Osteoblast (primary cell): ENCODE measurements at regions not wholly inside any gene's neighbourhood (a gene's known extent, or its start where the extent isn't known, plus 50 kb on each side); places are given as distances from the start of the nearest gene placed in this dataset.

Source experiments
- DNase-seq: peaks from one replicate; pipeline ENCODE4 v3.0.0; 2011; ENCODE audit warnings: low spot score, mixed read lengths; ENCODE audit not compliant: insufficient read length; ENCODE audit errors: missing footprints
- H2AFZ ChIP-seq: 2 replicates; pipeline ENCODE4 v1.6.0; 2011; ENCODE audit warnings: mild to moderate bottlenecking, low read length
- H3K27ac ChIP-seq: 2 replicates; pipeline ENCODE4 v1.5.1; 2011; ENCODE audit warnings: mild to moderate bottlenecking, low read depth, low read length, moderate library complexity
- H3K27me3 ChIP-seq: 2 replicates; pipeline ENCODE4 v1.6.0; 2012; ENCODE audit warnings: mild to moderate bottlenecking, control low read depth, inconsistent platforms, low read length, moderate library complexity; ENCODE audit not compliant: insufficient read depth
- H3K36me3 ChIP-seq: 2 replicates; pipeline ENCODE4 v1.5.1; 2011; ENCODE audit warnings: mild to moderate bottlenecking, low read length, control low read depth, moderate library complexity; ENCODE audit not compliant: insufficient read depth
- H3K4me1 ChIP-seq: 2 replicates; pipeline ENCODE4 v1.5.1; 2011; ENCODE audit warnings: mild to moderate bottlenecking, low read length, control low read depth, moderate library complexity; ENCODE audit not compliant: insufficient read depth
- H3K4me2 ChIP-seq: 2 replicates; pipeline ENCODE4 v1.6.0; 2011; ENCODE audit warnings: mild to moderate bottlenecking, low read length; ENCODE audit not compliant: insufficient read depth
- H3K4me3 ChIP-seq: fragments of 200-600 bp; sonication (generic); 3 replicates; pipeline ENCODE4 v1.5.1; 2012; ENCODE audit warnings: mild to moderate bottlenecking, low read length, inconsistent platforms; ENCODE audit not compliant: insufficient read depth
- H3K79me2 ChIP-seq: 2 replicates; pipeline ENCODE4 v1.6.0; 2012; ENCODE audit warnings: mild to moderate bottlenecking, low read length, control low read depth, inconsistent platforms; ENCODE audit not compliant: insufficient read depth
- H3K9me3 ChIP-seq: 2 replicates; pipeline ENCODE4 v1.5.1; 2011; ENCODE audit warnings: low read depth, low read length, control low read depth
- H4K20me1 ChIP-seq: 2 replicates; pipeline ENCODE4 v1.6.0; 2012; ENCODE audit warnings: mild to moderate bottlenecking, low read length, control low read depth; ENCODE audit not compliant: insufficient read depth
- TF ChIP-seq, protein P1 (sequence below): IDR thresholded peaks from 2 replicates; pipeline ENCODE4 v1.5.1; 2011; ENCODE audit warnings: mild to moderate bottlenecking, low read depth, low read length, moderate library complexity; ENCODE audit errors: extremely low read depth

DNA sequence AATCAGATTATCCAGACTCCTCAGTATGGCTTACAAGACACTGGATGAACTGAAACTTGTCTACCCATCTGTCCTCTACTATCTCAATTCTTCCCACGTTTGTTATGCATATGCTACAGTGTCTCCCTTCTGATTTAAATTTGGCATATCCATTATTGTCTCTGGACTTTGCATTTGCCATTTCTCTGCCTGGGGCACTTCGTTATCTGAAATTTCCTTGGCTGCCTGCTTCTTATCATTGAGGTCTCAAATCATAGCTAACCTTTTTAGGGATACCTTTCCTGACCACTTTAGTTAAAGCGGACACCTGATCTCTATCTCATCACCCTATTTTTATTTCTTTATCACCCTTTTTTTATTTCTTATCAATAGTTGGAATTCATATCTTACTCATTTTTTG is 853.4 kb downstream of the KCNJ2 start:
- Histone ChIP-seq H2AFZ (no peak overlapping the region), H3K79me2 (no peaks in the 10 kb centered on the region), H3K27ac (no peak overlapping the region), H4K20me1 (no peaks in the 10 kb centered on the region), H3K4me1 (no peaks in the 10 kb centered on the region), H3K27me3 (no peaks in the 10 kb centered on the region), H3K4me3 (no peak overlapping the region), H3K9me3 (no peaks in the 10 kb centered on the region), H3K36me3 (no peaks in the 10 kb centered on the region), H3K4me2 (no peak overlapping the region)
- TF ChIP-seq, protein P1, sequence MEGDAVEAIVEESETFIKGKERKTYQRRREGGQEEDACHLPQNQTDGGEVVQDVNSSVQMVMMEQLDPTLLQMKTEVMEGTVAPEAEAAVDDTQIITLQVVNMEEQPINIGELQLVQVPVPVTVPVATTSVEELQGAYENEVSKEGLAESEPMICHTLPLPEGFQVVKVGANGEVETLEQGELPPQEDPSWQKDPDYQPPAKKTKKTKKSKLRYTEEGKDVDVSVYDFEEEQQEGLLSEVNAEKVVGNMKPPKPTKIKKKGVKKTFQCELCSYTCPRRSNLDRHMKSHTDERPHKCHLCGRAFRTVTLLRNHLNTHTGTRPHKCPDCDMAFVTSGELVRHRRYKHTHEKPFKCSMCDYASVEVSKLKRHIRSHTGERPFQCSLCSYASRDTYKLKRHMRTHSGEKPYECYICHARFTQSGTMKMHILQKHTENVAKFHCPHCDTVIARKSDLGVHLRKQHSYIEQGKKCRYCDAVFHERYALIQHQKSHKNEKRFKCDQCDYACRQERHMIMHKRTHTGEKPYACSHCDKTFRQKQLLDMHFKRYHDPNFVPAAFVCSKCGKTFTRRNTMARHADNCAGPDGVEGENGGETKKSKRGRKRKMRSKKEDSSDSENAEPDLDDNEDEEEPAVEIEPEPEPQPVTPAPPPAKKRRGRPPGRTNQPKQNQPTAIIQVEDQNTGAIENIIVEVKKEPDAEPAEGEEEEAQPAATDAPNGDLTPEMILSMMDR = no peak
- DNase-seq = no peak

DNA sequence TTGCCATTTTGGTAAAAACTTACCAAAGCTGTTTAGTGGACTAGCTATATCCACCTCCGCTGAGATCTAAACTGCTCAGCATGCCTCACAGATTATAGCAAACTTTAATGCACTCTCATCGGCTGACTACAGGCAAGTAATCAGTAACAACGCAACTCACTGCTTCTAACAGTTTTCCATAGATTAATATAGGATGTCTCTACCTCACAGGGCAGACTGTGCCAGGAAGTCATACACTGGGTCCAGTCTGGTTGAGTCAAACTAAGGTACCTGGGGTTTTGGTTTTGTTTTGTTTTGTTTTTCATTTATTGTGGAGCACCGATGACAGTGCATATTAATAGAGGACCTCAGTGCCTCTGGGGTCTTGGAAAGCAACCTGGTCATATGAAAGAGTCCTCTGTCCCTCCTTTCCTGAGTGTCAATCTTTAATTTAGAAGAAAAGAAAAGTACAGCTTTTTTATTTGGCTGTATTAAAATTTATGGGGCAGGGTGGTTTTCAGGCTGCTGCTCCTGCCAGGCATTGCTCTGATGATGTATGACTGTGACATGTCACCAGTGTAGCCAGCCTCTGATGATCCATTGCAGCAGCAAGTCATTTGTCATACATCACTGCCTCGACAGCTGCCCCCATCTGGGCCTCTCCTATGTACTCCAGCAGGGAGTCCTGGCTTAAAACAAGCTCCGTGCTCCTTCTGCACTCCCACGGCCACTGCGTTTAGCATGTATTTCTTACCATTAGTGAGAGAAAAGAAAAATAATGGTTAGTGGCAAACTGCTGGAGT is 854.1 kb downstream of the KCNJ2 start:
- Histone ChIP-seq H3K9me3 (no peaks in the 10 kb centered on the region), H2AFZ (no peak overlapping the region), H4K20me1 (no peaks in the 10 kb centered on the region), H3K79me2 (no peaks in the 10 kb centered on the region), H3K27me3 (no peaks in the 10 kb centered on the region), H3K4me2 (no peak overlapping the region), H3K27ac (no peak overlapping the region), H3K36me3 (no peaks in the 10 kb centered on the region), H3K4me3 (no peak overlapping the region), H3K4me1 (no peaks in the 10 kb centered on the region)
- DNase-seq = no peak
- TF ChIP-seq, protein P1 = no peak

DNA sequence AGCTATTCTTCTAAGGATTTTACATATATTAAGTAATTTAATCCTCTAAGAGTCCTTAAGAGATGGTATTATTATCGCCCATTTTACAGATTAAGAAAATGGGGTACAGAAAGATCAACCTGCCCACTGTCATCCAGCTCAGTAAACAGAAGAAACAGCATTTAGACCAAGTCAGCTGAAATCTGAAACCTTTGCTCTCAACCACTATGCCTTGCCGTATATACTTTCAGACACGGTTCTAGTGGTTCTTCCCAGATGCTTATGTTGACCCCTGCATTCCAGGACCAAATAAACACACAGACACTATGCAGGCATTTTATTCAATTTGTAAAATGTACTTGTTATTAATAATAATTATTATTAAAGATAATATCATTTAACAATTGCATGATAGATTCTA is 854.8 kb downstream of the KCNJ2 start:
- H3K36me3 ChIP-seq = no peaks in the 10 kb centered on the region
- no peaks in the 10 kb centered on the region for H3K9me3 ChIP-seq
- no peak overlapping the region for H3K4me3 ChIP-seq
- no peaks in the 10 kb centered on the region for H3K79me2 ChIP-seq
- no peak for DNase-seq
- H3K27ac ChIP-seq = no peak overlapping the region
- no peaks in the 10 kb centered on the region for H4K20me1 ChIP-seq
- no peaks in the 10 kb centered on the region for H3K27me3 ChIP-seq
- H3K4me1 ChIP-seq = no peaks in the 10 kb centered on the region
- no peak overlapping the region for H3K4me2 ChIP-seq
- H2AFZ ChIP-seq = no peak overlapping the region
- TF ChIP-seq, protein P1 = no peak

DNA sequence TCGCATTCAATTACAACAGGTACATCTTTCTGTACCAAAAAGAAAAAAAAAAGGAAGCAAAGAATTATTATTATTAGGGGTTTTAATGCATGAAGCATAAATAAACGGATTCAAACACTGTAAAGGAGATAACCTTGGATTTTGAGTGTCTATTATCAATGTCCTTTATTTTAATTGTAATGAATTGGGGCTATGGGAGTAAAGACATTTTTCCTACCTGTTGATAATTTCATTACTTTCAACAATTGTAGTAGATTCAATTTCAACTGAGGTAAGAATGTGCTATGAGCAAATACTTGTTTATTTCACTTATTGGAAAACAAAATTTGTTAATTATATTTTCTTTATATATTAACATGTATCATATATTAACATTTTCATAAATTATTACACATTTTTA is 855.6 kb downstream of the KCNJ2 start:
- Histone ChIP-seq H3K4me2 (no peak overlapping the region), H2AFZ (no peak overlapping the region)
- DNase-seq = no peak

More for the DNA sequence above, 855.6 kb downstream of the KCNJ2 start:
- Histone ChIP-seq H3K36me3 (no peaks in the 10 kb centered on the region), H3K4me1 (no peaks in the 10 kb centered on the region), H3K27ac (no peak overlapping the region), H4K20me1 (no peaks in the 10 kb centered on the region), H3K9me3 (no peaks in the 10 kb centered on the region), H3K27me3 (no peaks in the 10 kb centered on the region), H3K79me2 (no peaks in the 10 kb centered on the region), H3K4me3 (no peak overlapping the region)
- TF ChIP-seq, protein P1 = no peak
